Breast epithelium (tissue), 3 donors: ENCODE measurements at regions not wholly inside any gene's neighbourhood (a gene's known extent, or its start where the extent isn't known, plus 50 kb on each side); places are given as distances from the start of the nearest gene placed in this dataset.

Experiments used
- POLR2A ChIP-seq: fragments of 450-650 bp; IDR thresholded peaks from one replicate; pipeline ENCODE4 v1.6.1; 2016; ENCODE audit warnings: antibody characterized with exemption, mild to moderate bottlenecking, moderate library complexity
- POLR2AphosphoS5 ChIP-seq, 3 donors: sonication (generic); formaldehyde crosslinking; IDR thresholded peaks; one replicate each; pipeline ENCODE4 v1.6.1; 2017; ENCODE audit warnings: antibody characterized with exemption in 3 of 3
- TF ChIP-seq, protein P1 (sequence below), 3 donors: fragments of 450-650 bp; IDR thresholded peaks; one replicate each; pipeline ENCODE4 v1.5.1; 2016 to 2017; ENCODE audit warnings: antibody characterized with exemption in 3 of 3, mild to moderate bottlenecking in 3 of 3, moderate library complexity in 3 of 3

DNA sequence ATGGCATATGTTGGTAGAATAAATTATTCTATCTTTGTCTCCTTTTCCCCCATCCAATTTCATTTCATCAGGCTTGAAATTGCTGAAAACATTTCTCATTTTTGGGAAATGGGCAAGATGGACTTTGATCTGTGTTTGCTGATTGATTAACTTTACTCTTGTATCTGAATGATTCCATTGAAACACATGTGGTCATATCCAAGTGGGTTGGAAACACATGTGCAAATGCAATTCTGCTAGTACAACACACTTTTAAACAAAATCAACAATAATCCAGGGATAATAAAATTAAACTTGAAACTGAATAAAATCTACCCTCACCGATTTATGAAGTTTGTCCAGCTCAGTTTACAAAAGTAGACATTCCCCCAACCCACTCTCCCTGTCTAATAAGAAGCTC lies 96.9 kb downstream of the EPDR1 start:
- TF ChIP-seq, protein P1, sequence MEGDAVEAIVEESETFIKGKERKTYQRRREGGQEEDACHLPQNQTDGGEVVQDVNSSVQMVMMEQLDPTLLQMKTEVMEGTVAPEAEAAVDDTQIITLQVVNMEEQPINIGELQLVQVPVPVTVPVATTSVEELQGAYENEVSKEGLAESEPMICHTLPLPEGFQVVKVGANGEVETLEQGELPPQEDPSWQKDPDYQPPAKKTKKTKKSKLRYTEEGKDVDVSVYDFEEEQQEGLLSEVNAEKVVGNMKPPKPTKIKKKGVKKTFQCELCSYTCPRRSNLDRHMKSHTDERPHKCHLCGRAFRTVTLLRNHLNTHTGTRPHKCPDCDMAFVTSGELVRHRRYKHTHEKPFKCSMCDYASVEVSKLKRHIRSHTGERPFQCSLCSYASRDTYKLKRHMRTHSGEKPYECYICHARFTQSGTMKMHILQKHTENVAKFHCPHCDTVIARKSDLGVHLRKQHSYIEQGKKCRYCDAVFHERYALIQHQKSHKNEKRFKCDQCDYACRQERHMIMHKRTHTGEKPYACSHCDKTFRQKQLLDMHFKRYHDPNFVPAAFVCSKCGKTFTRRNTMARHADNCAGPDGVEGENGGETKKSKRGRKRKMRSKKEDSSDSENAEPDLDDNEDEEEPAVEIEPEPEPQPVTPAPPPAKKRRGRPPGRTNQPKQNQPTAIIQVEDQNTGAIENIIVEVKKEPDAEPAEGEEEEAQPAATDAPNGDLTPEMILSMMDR (IDR thresholded peaks at IDR 0.05), result no peak
- no peak for TF ChIP-seq POLR2AphosphoS5 (IDR thresholded peaks at IDR 0.05)
- TF ChIP-seq POLR2A, result no peak
